B cell (primary cell): ENCODE measurements at regions not wholly inside any gene's neighbourhood (a gene's known extent, or its start where the extent isn't known, plus 50 kb on each side); places are given as distances from the start of the nearest gene placed in this dataset.

Experiments used
- EZH2 ChIP-seq: IDR thresholded peaks from 2 replicates; pipeline ENCODE4 v1.6.1; 2012; ENCODE audit warnings: borderline replicate concordance, low read depth, mild to moderate bottlenecking, moderate library complexity, low read length; ENCODE audit not compliant: insufficient read depth, poor library complexity, severe bottlenecking
- TF ChIP-seq, protein P1 (sequence below): fragments of 200-600 bp; IDR thresholded peaks from one replicate; pipeline ENCODE4 v1.8.0; 2022; ENCODE audit warnings: antibody characterized with exemption, mild to moderate bottlenecking

DNA sequence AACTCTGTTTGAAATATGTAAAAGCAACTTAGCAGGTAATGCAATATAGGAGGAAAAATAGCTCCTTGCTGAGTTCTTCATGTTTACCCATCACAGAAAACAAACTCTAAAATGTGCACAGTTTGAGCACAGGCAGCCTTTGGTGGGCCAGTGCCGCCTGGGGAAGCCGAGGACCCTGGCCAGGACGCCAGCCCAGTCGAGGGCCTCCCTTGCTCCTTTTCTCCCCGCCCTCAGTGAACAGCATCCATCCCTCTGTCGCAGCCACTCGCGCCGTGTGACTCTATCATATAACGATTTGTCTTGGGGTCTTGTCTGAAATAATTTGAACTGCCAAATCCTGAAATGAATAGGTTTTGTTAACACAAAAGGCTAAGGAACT lies 286.7 kb upstream of the IRX4 start:
- no peak for TF ChIP-seq EZH2
- TF ChIP-seq, protein P1, sequence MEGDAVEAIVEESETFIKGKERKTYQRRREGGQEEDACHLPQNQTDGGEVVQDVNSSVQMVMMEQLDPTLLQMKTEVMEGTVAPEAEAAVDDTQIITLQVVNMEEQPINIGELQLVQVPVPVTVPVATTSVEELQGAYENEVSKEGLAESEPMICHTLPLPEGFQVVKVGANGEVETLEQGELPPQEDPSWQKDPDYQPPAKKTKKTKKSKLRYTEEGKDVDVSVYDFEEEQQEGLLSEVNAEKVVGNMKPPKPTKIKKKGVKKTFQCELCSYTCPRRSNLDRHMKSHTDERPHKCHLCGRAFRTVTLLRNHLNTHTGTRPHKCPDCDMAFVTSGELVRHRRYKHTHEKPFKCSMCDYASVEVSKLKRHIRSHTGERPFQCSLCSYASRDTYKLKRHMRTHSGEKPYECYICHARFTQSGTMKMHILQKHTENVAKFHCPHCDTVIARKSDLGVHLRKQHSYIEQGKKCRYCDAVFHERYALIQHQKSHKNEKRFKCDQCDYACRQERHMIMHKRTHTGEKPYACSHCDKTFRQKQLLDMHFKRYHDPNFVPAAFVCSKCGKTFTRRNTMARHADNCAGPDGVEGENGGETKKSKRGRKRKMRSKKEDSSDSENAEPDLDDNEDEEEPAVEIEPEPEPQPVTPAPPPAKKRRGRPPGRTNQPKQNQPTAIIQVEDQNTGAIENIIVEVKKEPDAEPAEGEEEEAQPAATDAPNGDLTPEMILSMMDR: no peak
